Mesendoderm (in vitro differentiated cells): ENCODE measurements at regions not wholly inside any gene's neighbourhood (a gene's known extent, or its start where the extent isn't known, plus 50 kb on each side); places are given as distances from the start of the nearest gene placed in this dataset.

Experiments used
- DNase-seq: peaks from one replicate; pipeline ENCODE4 v3.0.0; 2013
- H2AK5ac ChIP-seq: 2 replicates; pipeline ENCODE4 v1.6.1; 2013; ENCODE audit warnings: low read length, inconsistent platforms
- H2BK120ac ChIP-seq: 2 replicates; pipeline ENCODE4 v1.6.1; 2013; ENCODE audit warnings: low read depth, mild to moderate bottlenecking, low read length, moderate library complexity, mixed read lengths
- H2BK15ac ChIP-seq: replicated peaks from 2 replicates; pipeline ENCODE4 v1.6.1; 2013; ENCODE audit warnings: low read depth, mild to moderate bottlenecking, moderate library complexity
- H2BK5ac ChIP-seq: 2 replicates; pipeline ENCODE4 v1.6.1; 2013; ENCODE audit warnings: low read length, inconsistent platforms
- H3K18ac ChIP-seq: 2 replicates; pipeline ENCODE4 v1.6.1; 2013; ENCODE audit warnings: mild to moderate bottlenecking, low read length, mixed read lengths
- H3K23ac ChIP-seq: one replicate; pipeline ENCODE4 v1.6.1; 2013; ENCODE audit warnings: low read length
- H3K27ac ChIP-seq: 2 replicates; pipeline ENCODE4 v1.5.1; 2013; ENCODE audit warnings: low read depth, mild to moderate bottlenecking, inconsistent platforms, low read length, moderate library complexity
- H3K27me3 ChIP-seq: 2 replicates; pipeline ENCODE4 v1.6.1; 2013; ENCODE audit warnings: low read length, control low read depth, mild to moderate bottlenecking, inconsistent platforms; ENCODE audit not compliant: insufficient read depth, poor library complexity
- H3K36me3 ChIP-seq: 2 replicates; pipeline ENCODE4 v1.6.1; 2013; ENCODE audit warnings: low read length, inconsistent platforms; ENCODE audit not compliant: control insufficient read depth, insufficient read depth
- H3K4ac ChIP-seq: one replicate; pipeline ENCODE4 v1.6.1; 2013; ENCODE audit warnings: low read depth, mild to moderate bottlenecking, low read length, moderate library complexity
- H3K4me1 ChIP-seq: 2 replicates; pipeline ENCODE4 v1.6.1; 2013; ENCODE audit warnings: low read depth, low read length, inconsistent platforms; ENCODE audit not compliant: control insufficient read depth
- H3K4me2 ChIP-seq: 2 replicates; pipeline ENCODE4 v1.6.1; 2013; ENCODE audit warnings: low read length
- H3K4me3 ChIP-seq: 2 replicates; pipeline ENCODE4 v1.5.1; 2013; ENCODE audit warnings: mild to moderate bottlenecking, low read length
- H3K56ac ChIP-seq: one replicate; pipeline ENCODE4 v1.6.1; 2013; ENCODE audit warnings: low read length
- H3K79me1 ChIP-seq: 2 replicates; pipeline ENCODE4 v1.6.1; 2013; ENCODE audit warnings: low read length, inconsistent platforms
- H3K79me2 ChIP-seq: 2 replicates; pipeline ENCODE4 v1.6.1; 2013; ENCODE audit warnings: mild to moderate bottlenecking, low read length; ENCODE audit not compliant: control insufficient read depth, insufficient read depth
- H3K9ac ChIP-seq: 2 replicates; pipeline ENCODE4 v1.6.1; 2013; ENCODE audit warnings: low read length, inconsistent platforms
- H4K5ac ChIP-seq: one replicate; pipeline ENCODE4 v1.6.1; 2013; ENCODE audit warnings: low read length
- H4K8ac ChIP-seq: one replicate; pipeline ENCODE4 v1.6.1; 2013; ENCODE audit warnings: low read depth, mild to moderate bottlenecking, control low read depth, low read length, moderate library complexity
- WGBS: extraction: QIAGEN DNeasy Blood & Tissue Kit; methylation state at CpG from one replicate; pipeline ENCODE4 v1.1.7; 2013; ENCODE audit warnings: low lambda C conversion rate, missing lambda C conversion rate; ENCODE audit not compliant: insufficient coverage; ENCODE audit errors: extremely low coverage; 5-methylcytosine and 5-hydroxymethylcytosine counted together

DNA sequence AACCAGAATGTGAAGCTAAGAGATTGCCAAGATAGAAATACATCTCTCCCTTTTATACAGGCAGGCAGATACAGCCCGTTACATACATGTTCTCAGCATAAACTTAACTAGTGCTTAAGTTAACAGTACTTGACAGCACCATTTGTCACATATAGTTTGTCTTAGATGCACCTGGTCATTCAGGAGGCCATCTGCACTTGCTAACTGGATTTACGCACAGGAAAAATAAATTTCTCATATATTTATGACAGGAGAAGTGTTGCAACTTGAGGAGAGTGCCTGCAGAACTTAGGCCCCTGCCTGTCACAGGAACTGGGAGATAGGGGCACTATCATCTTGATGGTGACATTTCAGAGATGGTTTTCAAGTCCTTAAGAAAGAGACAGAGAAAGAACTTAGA is 1462.1 kb upstream of the CDH9 start:
- Histone ChIP-seq H3K4me2 (no peak overlapping the region), H3K9ac (no peak overlapping the region), H2BK5ac (no peak overlapping the region), H2BK120ac (no peak overlapping the region), H3K36me3 (no peaks in the 10 kb centered on the region), H2BK15ac (no peak overlapping the region), H3K27ac (no peak overlapping the region), H3K27me3 (no peaks in the 10 kb centered on the region), H3K4me1 (no peaks in the 10 kb centered on the region), H4K8ac (no peak overlapping the region), H3K23ac (no peak overlapping the region), H2AK5ac (no peak overlapping the region), H4K5ac (no peak overlapping the region), H3K79me1 (no peaks in the 10 kb centered on the region), H3K56ac (no peak overlapping the region), H3K18ac (no peak overlapping the region), H3K4me3 (no peak overlapping the region), H3K79me2 (no peaks in the 10 kb centered on the region), H3K4ac (no peak overlapping the region)
- DNase-seq: no peak
- WGBS: no CpG with 5 or more reads among the region's 2 CpGs

GRCh38 chr5:28499766-28500290 is 1461.4 kb upstream of the CDH9 start:
- Histone ChIP-seq H4K8ac (no peak overlapping the region), H2BK15ac (no peak overlapping the region), H3K4ac (no peak overlapping the region), H3K27me3 (no peaks in the 10 kb centered on the region), H3K27ac (no peak overlapping the region), H3K36me3 (no peaks in the 10 kb centered on the region), H3K56ac (no peak overlapping the region), H4K5ac (no peak overlapping the region), H2BK5ac (no peak overlapping the region), H3K18ac (no peak overlapping the region), H2AK5ac (no peak overlapping the region), H3K4me2 (no peak overlapping the region), H3K4me1 (no peaks in the 10 kb centered on the region), H3K79me2 (no peaks in the 10 kb centered on the region), H2BK120ac (no peak overlapping the region), H3K9ac (no peak overlapping the region), H3K23ac (no peak overlapping the region), H3K79me1 (no peaks in the 10 kb centered on the region), H3K4me3 (no peak overlapping the region)
- no peak for DNase-seq

GRCh38 chr5:28495876-28496275 is 1457.5 kb upstream of the CDH9 start:
- no peaks in the 10 kb centered on the region for H3K36me3 ChIP-seq
- no peak overlapping the region for H2AK5ac ChIP-seq
- H2BK15ac ChIP-seq: no peak overlapping the region
- DNase-seq: no peak
- H3K27me3 ChIP-seq: no peaks in the 10 kb centered on the region
- no peak overlapping the region for H2BK5ac ChIP-seq
- no peak overlapping the region for H3K56ac ChIP-seq
- H4K5ac ChIP-seq: no peak overlapping the region
- no peak overlapping the region for H3K18ac ChIP-seq
- H3K4me2 ChIP-seq: no peak overlapping the region
- no peak overlapping the region for H2BK120ac ChIP-seq
- H3K4ac ChIP-seq: no peak overlapping the region
- H3K79me1 ChIP-seq: no peaks in the 10 kb centered on the region
- WGBS: no CpG with 5 or more reads among the region's 3 CpGs
- H3K23ac ChIP-seq: no peak overlapping the region
- H3K4me3 ChIP-seq: no peak overlapping the region
- no peak overlapping the region for H3K9ac ChIP-seq
- H3K79me2 ChIP-seq: no peaks in the 10 kb centered on the region
- no peak overlapping the region for H4K8ac ChIP-seq
- H3K27ac ChIP-seq: no peak overlapping the region
- no peaks in the 10 kb centered on the region for H3K4me1 ChIP-seq

GRCh38 chr5:28493456-28493855 is 1455.1 kb upstream of the CDH9 start:
- H3K36me3 ChIP-seq: no peaks in the 10 kb centered on the region
- no peak overlapping the region for H3K27ac ChIP-seq
- no peak overlapping the region for H2BK15ac ChIP-seq
- no peak overlapping the region for H2BK120ac ChIP-seq
- no peak overlapping the region for H2AK5ac ChIP-seq
- no peaks in the 10 kb centered on the region for H3K27me3 ChIP-seq
- no peak overlapping the region for H3K4me2 ChIP-seq
- DNase-seq: no peak
- no peak overlapping the region for H4K5ac ChIP-seq
- H3K18ac ChIP-seq: no peak overlapping the region
- no CpG with 5 or more reads among the region's 1 CpG for WGBS
- no peak overlapping the region for H3K56ac ChIP-seq
- H3K79me1 ChIP-seq: no peaks in the 10 kb centered on the region
- H3K23ac ChIP-seq: no peak overlapping the region
- no peak overlapping the region for H2BK5ac ChIP-seq
- H3K79me2 ChIP-seq: no peaks in the 10 kb centered on the region
- H3K9ac ChIP-seq: no peak overlapping the region
- H3K4me1 ChIP-seq: no peaks in the 10 kb centered on the region
- H4K8ac ChIP-seq: no peak overlapping the region
- H3K4ac ChIP-seq: no peak overlapping the region
- H3K4me3 ChIP-seq: no peak overlapping the region

GRCh38 chr5:28488752-28489151 is 1450.4 kb upstream of the CDH9 start:
- no peak overlapping the region for H4K8ac ChIP-seq
- no peak for DNase-seq
- no peak overlapping the region for H3K27ac ChIP-seq
- no peaks in the 10 kb centered on the region for H3K27me3 ChIP-seq
- no peaks in the 10 kb centered on the region for H3K36me3 ChIP-seq
- H3K4ac ChIP-seq: no peak overlapping the region
- H3K4me1 ChIP-seq: no peaks in the 10 kb centered on the region
- no peak overlapping the region for H3K9ac ChIP-seq
- H2BK120ac ChIP-seq: no peak overlapping the region
- no peak overlapping the region for H3K18ac ChIP-seq
- H3K56ac ChIP-seq: no peak overlapping the region
- H2AK5ac ChIP-seq: no peak overlapping the region
- no peak overlapping the region for H3K23ac ChIP-seq
- H2BK5ac ChIP-seq: no peak overlapping the region
- no peak overlapping the region for H3K4me2 ChIP-seq
- no peaks in the 10 kb centered on the region for H3K79me2 ChIP-seq
- H3K79me1 ChIP-seq: no peaks in the 10 kb centered on the region
- H3K4me3 ChIP-seq: no peak overlapping the region
- WGBS: no CpG with 5 or more reads among the region's 2 CpGs
- no peak overlapping the region for H4K5ac ChIP-seq
- no peak overlapping the region for H2BK15ac ChIP-seq

- no peaks in the 10 kb centered on the region for H3K79me2 ChIP-seq
These were observed 1445.1 kb upstream of the CDH9 start for GRCh38 chr5:28483327-28484025.

More at GRCh38 chr5:28483327-28484025, 1445.1 kb upstream of the CDH9 start:
- H3K4ac ChIP-seq: no peak overlapping the region
- no peak overlapping the region for H2BK120ac ChIP-seq
- no peaks in the 10 kb centered on the region for H3K79me1 ChIP-seq
- no peak overlapping the region for H2BK5ac ChIP-seq
- no peak overlapping the region for H4K8ac ChIP-seq
- no peak overlapping the region for H4K5ac ChIP-seq
- H3K36me3 ChIP-seq: no peaks in the 10 kb centered on the region
- no peaks in the 10 kb centered on the region for H3K4me1 ChIP-seq
- no peak overlapping the region for H3K4me3 ChIP-seq
- H3K27ac ChIP-seq: no peak overlapping the region
- H3K4me2 ChIP-seq: no peak overlapping the region
- WGBS: no CpG with 5 or more reads among the region's 21 CpGs
- no peak overlapping the region for H2BK15ac ChIP-seq
- H3K23ac ChIP-seq: no peak overlapping the region
- H3K56ac ChIP-seq: no peak overlapping the region
- H3K27me3 ChIP-seq: no peaks in the 10 kb centered on the region
- no peak for DNase-seq
- no peak overlapping the region for H3K9ac ChIP-seq
- no peak overlapping the region for H2AK5ac ChIP-seq
- no peak overlapping the region for H3K18ac ChIP-seq
